SU-DHL-6 (cell line): ENCODE measurements at regions not wholly inside any gene's neighbourhood (a gene's known extent, or its start where the extent isn't known, plus 50 kb on each side); places are given as distances from the start of the nearest gene placed in this dataset.

Experiments
- H2AFZ ChIP-seq: fragments of 200-600 bp; sonication (generic); 2 replicates; pipeline ENCODE4 v1.6.1; 2014; ENCODE audit warnings: low read depth, mild to moderate bottlenecking, moderate library complexity, mixed read lengths, antibody characterized with exemption, low read length; ENCODE audit not compliant: severe bottlenecking
- H3F3A ChIP-seq: fragments of 200-600 bp; shearing (Covaris generic); 2 replicates; pipeline ENCODE4 v1.6.0; 2016; ENCODE audit warnings: antibody characterized with exemption, mild to moderate bottlenecking; ENCODE audit not compliant: insufficient read depth
- H3K27ac ChIP-seq: fragments of 200-600 bp; sonication (generic); 2 replicates; pipeline ENCODE4 v1.5.1; 2016; ENCODE audit warnings: low read depth, mild to moderate bottlenecking, low read length, moderate library complexity, mixed read lengths
- H3K27me3 ChIP-seq: fragments of 200-600 bp; sonication (generic), shearing (Covaris generic); 2 replicates; pipeline ENCODE4 v1.6.0; 2014; ENCODE audit warnings: mild to moderate bottlenecking, low read length
- H3K36me3 ChIP-seq: fragments of 200-600 bp; sonication (generic); 2 replicates; pipeline ENCODE4 v1.6.1; 2014; ENCODE audit warnings: mild to moderate bottlenecking, low read length, mixed read lengths
- H3K4me2 ChIP-seq: fragments of 300-600, 200-600 bp; shearing (Covaris generic), sonication (generic); 2 replicates; pipeline ENCODE4 v1.6.0; 2014; ENCODE audit warnings: low read length, low read depth, mild to moderate bottlenecking; ENCODE audit not compliant: poor library complexity, severe bottlenecking
- H3K4me3 ChIP-seq: fragments of 200-600 bp; sonication (generic); 2 replicates; pipeline ENCODE4 v1.5.1; 2014; ENCODE audit warnings: antibody characterized with exemption, low read length, mild to moderate bottlenecking, mixed read lengths; ENCODE audit not compliant: insufficient read depth, poor library complexity, severe bottlenecking
- H3K79me2 ChIP-seq: fragments of 200-600 bp; sonication (generic); 2 replicates; pipeline ENCODE4 v1.6.1; 2014; ENCODE audit warnings: mild to moderate bottlenecking, low read length, moderate library complexity; ENCODE audit not compliant: insufficient read depth
- H3K9ac ChIP-seq: fragments of 200-600 bp; sonication (generic); 2 replicates; pipeline ENCODE4 v1.7.0; 2014; ENCODE audit warnings: mild to moderate bottlenecking, low read length
- H3K9me2 ChIP-seq: fragments of 200-600 bp; sonication (generic); replicated peaks from 2 replicates; pipeline ENCODE4 v1.6.1; 2014; ENCODE audit warnings: low read length; ENCODE audit not compliant: insufficient read depth
- H3K9me3 ChIP-seq: fragments of 200-600 bp; sonication (generic); 2 replicates; pipeline ENCODE4 v1.6.1; 2014; ENCODE audit warnings: low read length, mixed read lengths; ENCODE audit not compliant: insufficient read depth
- H4K20me1 ChIP-seq: fragments of 200-600 bp; sonication (generic); 2 replicates; pipeline ENCODE4 v1.6.1; 2014; ENCODE audit warnings: low read depth, mild to moderate bottlenecking, antibody characterized with exemption, low read length, moderate library complexity, mixed read lengths
- EZH2phosphoT487 ChIP-seq: fragments of 200-600 bp; sonication (generic), shearing (Covaris generic); conservative IDR thresholded peaks from 2 replicates; pipeline ENCODE4 v1.6.1; 2018; ENCODE audit warnings: mild to moderate bottlenecking, antibody characterized with exemption, low read length, moderate library complexity, mixed read lengths
- TF ChIP-seq, protein P1 (sequence below): fragments of 200-600 bp; sonication (generic); IDR thresholded peaks from one replicate; pipeline ENCODE4 v1.5.1; 2017; ENCODE audit warnings: antibody characterized with exemption, mild to moderate bottlenecking, low read length, moderate library complexity; ENCODE audit not compliant: insufficient read depth, poor library complexity, severe bottlenecking

DNA sequence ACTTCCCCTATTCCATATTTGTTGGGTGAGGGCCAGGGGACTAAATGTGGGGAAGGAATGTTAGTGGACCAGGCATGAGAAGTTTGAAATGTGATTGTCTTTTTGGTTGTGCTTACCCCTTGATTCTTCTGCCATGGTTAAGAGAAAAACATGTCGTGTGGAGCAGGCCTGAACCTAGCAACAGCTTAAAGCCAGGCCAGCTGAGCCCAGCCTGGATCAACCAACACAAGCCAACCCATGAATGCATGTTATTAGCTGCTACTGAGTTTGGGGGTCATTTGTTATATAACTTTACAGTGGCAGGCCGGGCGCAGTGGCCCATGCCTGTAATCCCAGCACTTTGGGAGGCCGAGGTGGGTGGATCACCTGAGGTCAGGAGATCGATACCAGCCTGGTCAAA lies 52.4 kb upstream of the TRIO start:
- Histone ChIP-seq H3K4me2 (no peak overlapping the region), H4K20me1 (no peaks in the 10 kb centered on the region), H3K9ac (no peak overlapping the region), H3F3A (no peaks in the 10 kb centered on the region), H2AFZ (no peak overlapping the region), H3K79me2 (no peaks in the 10 kb centered on the region), H3K36me3 (no peaks in the 10 kb centered on the region), H3K27me3 (no peaks in the 10 kb centered on the region), H3K9me2 (no peaks in the 10 kb centered on the region), H3K9me3 (no peaks in the 10 kb centered on the region), H3K27ac (no peak overlapping the region), H3K4me3 (no peak overlapping the region)
- TF ChIP-seq, protein P1, sequence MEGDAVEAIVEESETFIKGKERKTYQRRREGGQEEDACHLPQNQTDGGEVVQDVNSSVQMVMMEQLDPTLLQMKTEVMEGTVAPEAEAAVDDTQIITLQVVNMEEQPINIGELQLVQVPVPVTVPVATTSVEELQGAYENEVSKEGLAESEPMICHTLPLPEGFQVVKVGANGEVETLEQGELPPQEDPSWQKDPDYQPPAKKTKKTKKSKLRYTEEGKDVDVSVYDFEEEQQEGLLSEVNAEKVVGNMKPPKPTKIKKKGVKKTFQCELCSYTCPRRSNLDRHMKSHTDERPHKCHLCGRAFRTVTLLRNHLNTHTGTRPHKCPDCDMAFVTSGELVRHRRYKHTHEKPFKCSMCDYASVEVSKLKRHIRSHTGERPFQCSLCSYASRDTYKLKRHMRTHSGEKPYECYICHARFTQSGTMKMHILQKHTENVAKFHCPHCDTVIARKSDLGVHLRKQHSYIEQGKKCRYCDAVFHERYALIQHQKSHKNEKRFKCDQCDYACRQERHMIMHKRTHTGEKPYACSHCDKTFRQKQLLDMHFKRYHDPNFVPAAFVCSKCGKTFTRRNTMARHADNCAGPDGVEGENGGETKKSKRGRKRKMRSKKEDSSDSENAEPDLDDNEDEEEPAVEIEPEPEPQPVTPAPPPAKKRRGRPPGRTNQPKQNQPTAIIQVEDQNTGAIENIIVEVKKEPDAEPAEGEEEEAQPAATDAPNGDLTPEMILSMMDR = no peak
- TF ChIP-seq EZH2phosphoT487 = no peak

GRCh38 chr5:14090290-14090689 lies 52.9 kb upstream of the TRIO start:
- Histone ChIP-seq H3F3A (no peaks in the 10 kb centered on the region), H2AFZ (no peak overlapping the region), H3K79me2 (no peaks in the 10 kb centered on the region), H3K27me3 (no peaks in the 10 kb centered on the region), H3K27ac (no peak overlapping the region), H3K9me3 (no peaks in the 10 kb centered on the region), H4K20me1 (no peaks in the 10 kb centered on the region), H3K4me2 (no peak overlapping the region), H3K9me2 (no peaks in the 10 kb centered on the region), H3K4me3 (no peak overlapping the region), H3K36me3 (no peaks in the 10 kb centered on the region), H3K9ac (no peak overlapping the region)
- TF ChIP-seq, protein P1 = no peak
- no peak for TF ChIP-seq EZH2phosphoT487

GRCh38 chr5:14089198-14089597 lies 53.9 kb upstream of the TRIO start:
- H3K9me3 ChIP-seq = no peaks in the 10 kb centered on the region
- no peak overlapping the region for H3K9ac ChIP-seq
- no peak for TF ChIP-seq EZH2phosphoT487
- TF ChIP-seq, protein P1 = no peak
- no peaks in the 10 kb centered on the region for H3K79me2 ChIP-seq
- no peak overlapping the region for H3K27ac ChIP-seq
- H4K20me1 ChIP-seq = no peaks in the 10 kb centered on the region
- no peak overlapping the region for H3K4me2 ChIP-seq
- no peak overlapping the region for H2AFZ ChIP-seq
- H3K36me3 ChIP-seq = no peaks in the 10 kb centered on the region
- H3K9me2 ChIP-seq = no peaks in the 10 kb centered on the region
- H3K4me3 ChIP-seq = no peak overlapping the region
- no peaks in the 10 kb centered on the region for H3F3A ChIP-seq
- no peaks in the 10 kb centered on the region for H3K27me3 ChIP-seq
